ENCODE measurements at regions not wholly inside any gene's neighbourhood (a gene's known extent, or its start where the extent isn't known, plus 50 kb on each side); places are given as distances from the start of the nearest gene placed in this dataset.

DNA sequence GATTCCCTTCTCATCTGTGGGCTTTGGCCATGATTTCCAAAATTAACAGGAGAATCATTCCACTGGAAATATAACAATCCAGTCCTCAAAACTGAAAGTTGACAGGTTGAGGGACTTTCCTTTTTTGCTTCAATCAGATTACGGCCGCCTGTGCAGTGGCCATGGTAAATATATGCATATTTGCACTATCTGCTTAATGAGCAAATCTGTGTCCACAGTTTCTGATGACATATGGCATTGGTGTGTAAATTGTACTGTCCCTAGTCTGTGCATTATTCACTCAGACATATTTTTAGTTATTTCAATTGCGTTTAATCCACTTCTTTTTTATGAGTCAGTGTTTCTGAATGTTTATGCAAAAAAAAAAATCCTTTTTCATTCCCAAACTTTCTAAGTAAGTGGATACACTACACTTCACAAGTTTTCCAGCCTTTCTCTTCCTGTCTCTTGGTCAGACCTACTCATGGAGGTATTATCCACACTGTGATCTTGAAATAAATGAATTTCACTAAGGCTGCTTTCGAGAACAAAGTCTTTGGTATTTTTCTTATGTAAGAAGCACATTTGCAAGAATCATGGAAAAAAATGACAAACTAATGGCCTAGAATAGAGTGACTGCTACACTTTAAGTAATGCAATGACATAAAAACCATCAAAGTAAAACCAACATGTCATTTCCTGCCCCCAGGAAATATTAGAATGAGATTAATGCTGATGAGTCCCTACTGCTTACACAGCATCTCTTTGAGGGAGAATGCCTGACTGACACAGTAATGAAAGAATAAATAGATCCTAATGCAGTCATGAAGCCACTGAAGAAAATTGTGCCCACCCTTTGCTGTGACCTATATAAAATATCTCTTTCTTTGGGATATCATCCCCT is 76.4 kb upstream of the MTNR1B start:
- no peak for DNase-seq
- Mint-ChIP-seq H3K36me3 (no peaks in the 10 kb centered on the region), H3K9me3 (ENCODE audit: low read depth) (no peaks in the 10 kb centered on the region), H3K27me3 (no peaks in the 10 kb centered on the region), H3K27ac (no peak overlapping the region), H3K4me1 (no peaks in the 10 kb centered on the region), H3K4me3 (no peak overlapping the region)
- ATAC-seq, result no peak
- CTCF ChIA-PET, result no interaction called here

- no peaks in the 10 kb centered on the region for H3K9me3 Mint-ChIP-seq (ENCODE audit: low read depth)
- no peaks in the 10 kb centered on the region for H3K36me3 Mint-ChIP-seq
- no peaks in the 10 kb centered on the region for H3K4me1 Mint-ChIP-seq
- ATAC-seq, result no peak
- no peaks in the 10 kb centered on the region for H3K27me3 Mint-ChIP-seq
- no peak overlapping the region for H3K4me3 Mint-ChIP-seq
- no peak for DNase-seq
- H3K27ac Mint-ChIP-seq, result no peak overlapping the region
- CTCF ChIA-PET, result no interaction called here
Measured at GRCh38 chr11:92894197-92894596, 75.3 kb upstream of the MTNR1B start.

DNA sequence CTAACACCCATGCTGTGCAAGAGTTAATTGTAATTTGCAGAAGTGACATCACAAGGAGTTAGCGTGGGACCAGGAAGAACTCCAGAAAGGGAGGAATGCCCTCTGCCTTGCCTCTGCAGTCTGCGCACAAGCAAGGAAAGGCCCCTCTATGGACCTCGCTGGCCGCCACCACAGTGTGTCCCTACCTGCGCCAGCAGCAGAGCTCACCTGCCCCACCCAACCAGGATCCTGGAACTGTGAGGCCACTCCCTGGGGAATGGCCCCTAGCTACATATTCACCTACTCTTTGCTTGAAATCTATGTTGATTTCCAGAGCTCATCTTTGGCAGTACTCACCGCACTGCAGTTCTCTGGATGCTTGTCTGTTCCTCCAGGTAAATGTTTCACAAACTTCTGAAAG is 72.0 kb upstream of the MTNR1B start:
- H3K27ac Mint-ChIP-seq, result no peak overlapping the region
- H3K4me1 Mint-ChIP-seq, result no peaks in the 10 kb centered on the region
- H3K9me3 Mint-ChIP-seq (ENCODE audit: low read depth), result no peaks in the 10 kb centered on the region
- H3K36me3 Mint-ChIP-seq, result no peaks in the 10 kb centered on the region
- ATAC-seq, result no peak
- H3K4me3 Mint-ChIP-seq, result no peak overlapping the region
- H3K27me3 Mint-ChIP-seq, result no peaks in the 10 kb centered on the region
- DNase-seq, result no peak
- CTCF ChIA-PET, result no interaction called here

- Mint-ChIP-seq H3K27ac (no peak overlapping the region), H3K9me3 (ENCODE audit: low read depth) (no peaks in the 10 kb centered on the region), H3K36me3 (no peaks in the 10 kb centered on the region), H3K4me3 (no peak overlapping the region), H3K27me3 (no peaks in the 10 kb centered on the region), H3K4me1 (no peaks in the 10 kb centered on the region)
- CTCF ChIA-PET, result no interaction called here
- DNase-seq (no peak), ATAC-seq (no peak)
Measured at GRCh38 chr11:92902417-92902816, 67.0 kb upstream of the MTNR1B start.

- H3K4me3 Mint-ChIP-seq, result no peak overlapping the region
- CTCF ChIA-PET, result no interaction called here
- DNase-seq (no peak), ATAC-seq (no peak)
- no peaks in the 10 kb centered on the region for H3K36me3 Mint-ChIP-seq
- H3K27ac Mint-ChIP-seq, result no peak overlapping the region
- H3K27me3 Mint-ChIP-seq, result no peaks in the 10 kb centered on the region
- H3K9me3 Mint-ChIP-seq (ENCODE audit: low read depth), result no peaks in the 10 kb centered on the region
- no peaks in the 10 kb centered on the region for H3K4me1 Mint-ChIP-seq
Measured at GRCh38 chr11:92907671-92908070, 61.8 kb upstream of the MTNR1B start.

- CTCF ChIA-PET, result no interaction called here
- ATAC-seq, result no peak
Measured at GRCh38 chr11:92909214-92909613, 60.2 kb upstream of the MTNR1B start.

DNA sequence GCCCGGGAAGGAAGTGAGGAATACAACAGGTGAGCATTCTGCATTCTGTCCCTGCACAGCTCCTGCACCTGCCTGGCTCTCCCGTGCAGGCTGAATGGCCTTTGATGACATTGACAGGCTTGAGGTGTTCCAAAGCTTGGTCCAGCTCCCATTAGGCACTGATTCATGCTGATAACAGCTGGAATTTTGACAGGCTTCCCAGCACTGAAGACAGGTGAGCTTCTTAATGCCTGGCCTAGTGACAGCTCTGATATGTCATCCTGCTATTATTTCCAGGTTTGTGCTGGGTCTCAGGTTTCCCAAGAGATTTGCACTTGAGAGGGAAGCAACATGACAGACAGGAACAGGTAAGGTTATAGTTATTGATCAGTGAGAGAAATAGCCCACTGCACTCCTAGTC is 58.0 kb upstream of the MTNR1B start:
- no peak overlapping the region for H3K27ac Mint-ChIP-seq
- no peaks in the 10 kb centered on the region for H3K36me3 Mint-ChIP-seq
- no peaks in the 10 kb centered on the region for H3K4me1 Mint-ChIP-seq
- peaks cover 2% of the 10 kb centered on the region for H3K9me3 Mint-ChIP-seq (ENCODE audit: low read depth)
- H3K27me3 Mint-ChIP-seq, result no peaks in the 10 kb centered on the region
- no peak overlapping the region for H3K4me3 Mint-ChIP-seq
- ATAC-seq (no peak), DNase-seq (no peak)
- CTCF ChIA-PET, result no interaction called here

More at GRCh38 chr11:92909214-92909613, 60.2 kb upstream of the MTNR1B start:
- Mint-ChIP-seq H3K36me3 (no peaks in the 10 kb centered on the region), H3K27me3 (no peaks in the 10 kb centered on the region), H3K4me3 (no peak overlapping the region), H3K27ac (no peak overlapping the region), H3K4me1 (no peaks in the 10 kb centered on the region), H3K9me3 (ENCODE audit: low read depth) (no peaks in the 10 kb centered on the region)
- DNase-seq, result no peak

GRCh38 chr11:92915551-92915950 is 53.9 kb upstream of the MTNR1B start:
- no peak overlapping the region for H3K4me3 Mint-ChIP-seq
- H3K36me3 Mint-ChIP-seq, result no peaks in the 10 kb centered on the region
- ATAC-seq (no peak), DNase-seq (no peak)
- no peaks in the 10 kb centered on the region for H3K4me1 Mint-ChIP-seq
- H3K9me3 Mint-ChIP-seq (ENCODE audit: low read depth), result peaks cover 2% of the 10 kb centered on the region
- H3K27ac Mint-ChIP-seq, result no peak overlapping the region
- peaks cover 2% of the 10 kb centered on the region for H3K27me3 Mint-ChIP-seq
- CTCF ChIA-PET, result no interaction called here

- ATAC-seq, result no peak
Measured at GRCh38 chr11:92916299-92916698, 53.2 kb upstream of the MTNR1B start.

GRCh38 chr11:92917927-92918326 is 51.5 kb upstream of the MTNR1B start:
- Mint-ChIP-seq H3K27ac (no peak overlapping the region), H3K9me3 (ENCODE audit: low read depth) (peaks cover 2% of the 10 kb centered on the region), H3K27me3 (peaks cover 2% of the 10 kb centered on the region), H3K4me3 (no peak overlapping the region), H3K36me3 (no peaks in the 10 kb centered on the region), H3K4me1 (no peaks in the 10 kb centered on the region)
- no peak for DNase-seq
- ATAC-seq, result no peak
- CTCF ChIA-PET, result no interaction called here

More at GRCh38 chr11:92916299-92916698, 53.2 kb upstream of the MTNR1B start:
- CTCF ChIA-PET, result no interaction called here
- H3K27me3 Mint-ChIP-seq, result peaks cover 2% of the 10 kb centered on the region
- no peaks in the 10 kb centered on the region for H3K36me3 Mint-ChIP-seq
- no peaks in the 10 kb centered on the region for H3K4me1 Mint-ChIP-seq
- peaks cover 2% of the 10 kb centered on the region for H3K9me3 Mint-ChIP-seq (ENCODE audit: low read depth)
- DNase-seq, result no peak
- H3K4me3 Mint-ChIP-seq, result no peak overlapping the region
- no peak overlapping the region for H3K27ac Mint-ChIP-seq

GRCh38 chr11:92919048-92919447 is 50.4 kb upstream of the MTNR1B start:
- ATAC-seq (no peak), DNase-seq (no peak)
- Mint-ChIP-seq H3K27ac (no peak overlapping the region), H3K27me3 (peaks cover 2% of the 10 kb centered on the region), H3K4me1 (no peaks in the 10 kb centered on the region), H3K9me3 (ENCODE audit: low read depth) (peaks cover 2% of the 10 kb centered on the region), H3K36me3 (no peaks in the 10 kb centered on the region), H3K4me3 (no peak overlapping the region)
- CTCF ChIA-PET, result no interaction called here
